ENCODE measurements at regions not wholly inside any gene's neighbourhood (a gene's known extent, or its start where the extent isn't known, plus 50 kb on each side); places are given as distances from the start of the nearest gene placed in this dataset.

DNA sequence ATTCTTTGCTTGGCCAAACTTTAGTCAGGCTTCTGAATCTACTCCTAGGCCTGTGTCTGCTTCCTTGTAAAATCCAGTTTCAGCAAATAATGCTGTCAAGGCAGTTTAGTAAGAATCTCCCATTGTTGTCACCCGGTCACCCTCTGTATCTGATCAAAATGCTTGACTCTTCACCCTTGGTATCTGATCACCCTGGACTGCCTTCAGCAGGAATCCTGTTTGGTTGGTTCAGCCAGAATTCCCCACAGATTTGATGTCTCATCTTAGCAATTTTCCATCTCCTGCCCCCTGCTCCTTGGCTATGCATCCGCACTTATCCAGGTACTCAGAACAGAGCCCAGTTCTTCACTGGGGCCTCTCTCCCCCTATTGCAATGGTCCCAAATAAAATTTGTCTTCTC lies 172.4 kb upstream of the UBL3 start:
- Histone ChIP-seq H2BK5ac (ENCODE audit: low read depth, low read length) (no peak overlapping the region), H3K27ac (ENCODE audit: low read depth, low read length) (no peak overlapping the region), H3K36me3 (ENCODE audit: control insufficient read depth in 2 of 4, insufficient read depth in 4 of 4, low read length in 3 of 4) (no peaks in the 10 kb centered on the region), H3K18ac (ENCODE audit: extremely low read depth, low read length) (no peak overlapping the region), H3K79me2 (ENCODE audit: control insufficient read depth in 1 of 2, insufficient read depth in 2 of 2, low read length in 2 of 2) (no peaks in the 10 kb centered on the region), H4K91ac (replicated peaks; ENCODE audit: insufficient read length, low read length) (no peak overlapping the region), H3K4me3 (ENCODE audit: extremely low read depth in 1 of 4, insufficient read depth in 2 of 4, low read depth in 3 of 4, low read length in 4 of 4) (no peak overlapping the region), H3K4me1 (replicated peaks in 1 of 4; ENCODE audit: control insufficient read depth in 3 of 4, insufficient read depth in 4 of 4, low read length in 3 of 4) (peaks cover 4 to 14% (median 6%) of the 10 kb centered on the region in 4 experiments; a peak in 5 of 7 replicates), H3K4ac (replicated peaks; ENCODE audit: insufficient read length, low read depth, low read length) (no peak overlapping the region), H3K79me1 (ENCODE audit: low read depth, low read length) (no peaks in the 10 kb centered on the region), H3K9me3 (ENCODE audit: insufficient read depth in 2 of 2, low read depth in 1 of 2, low read length in 1 of 2) (no peaks in the 10 kb centered on the region), H3K9ac (replicated peaks in 1 of 4; ENCODE audit: extremely low read depth in 1 of 4, low read depth in 3 of 4, low read length in 3 of 4) (no peak overlapping the region), H3K4me2 (ENCODE audit: insufficient read depth in 1 of 2, low read depth in 2 of 2, low read length in 2 of 2) (no peak overlapping the region), H2BK120ac (replicated peaks; ENCODE audit: low read depth, low read length) (no peak overlapping the region), H3K23ac (ENCODE audit: insufficient read length) (no peak overlapping the region), H2BK15ac (ENCODE audit: low read length) (no peak overlapping the region), H2AFZ (ENCODE audit: low read length) (no peak overlapping the region), H4K8ac (ENCODE audit: extremely low read depth, insufficient read depth, low read length) (no peak overlapping the region), H4K20me1 (replicated peaks in 1 of 2; ENCODE audit: control insufficient read depth in 1 of 2, insufficient read depth in 2 of 2, low read length in 2 of 2) (no peaks in the 10 kb centered on the region), H2BK20ac (ENCODE audit: low read length) (no peak overlapping the region), H4K5ac (ENCODE audit: insufficient read length, low read depth, low read length) (no peak overlapping the region), H3K23me2 (ENCODE audit: low read depth, low read length) (no peaks in the 10 kb centered on the region; the same call in 1 of the 2 replicates), H2BK12ac (ENCODE audit: low read depth, low read length) (no peak overlapping the region), H3K14ac (ENCODE audit: insufficient read length) (no peak overlapping the region), H2AK5ac (ENCODE audit: low read depth, low read length) (no peak overlapping the region), H3K27me3 (replicated peaks in 1 of 4; ENCODE audit: control insufficient read depth in 3 of 4, extremely low read depth in 1 of 4, insufficient read depth in 3 of 4, low read length in 3 of 4) (no peaks in the 10 kb centered on the region), H3K56ac (replicated peaks; ENCODE audit: insufficient read length, low read depth, low read length) (no peak overlapping the region)
- ChIA-PET POLR2A (ENCODE audit: partially characterized antibody) (no interaction called here), CTCF (ENCODE audit: partially characterized antibody) (no interaction called here)
- FAIRE-seq (no peak), DNase-seq (ENCODE audit: low read depth in 1 of 2, low spot score in 2 of 2) (no peak)
- WGBS, 2 experiments (ENCODE audit: extremely low coverage in 1 of 2, insufficient coverage in 1 of 2, insufficient read length in 1 of 2, insufficient replicate concordance in 2 of 2, low coverage in 1 of 2, low lambda C conversion rate in 2 of 2, missing lambda C conversion rate in 1 of 2), result 96% methylated on average over 2 of the region's 2 CpGs; no CpG with 5 or more reads in 1 of the 2 experiments
- TF ChIP-seq EGR1 (IDR thresholded peaks at IDR 0.05; ENCODE audit: borderline replicate concordance, low read depth, low read length) (no peak), POU5F1 (IDR thresholded peaks at IDR 0.05; ENCODE audit: low read depth, low read length) (no peak), HDAC6 (IDR thresholded peaks at IDR 0.05; ENCODE audit: low read depth, low read length) (no peak), NANOG (IDR thresholded peaks at IDR 0.05; ENCODE audit: insufficient read depth, low read depth, low read length, poor library complexity, severe bottlenecking) (no peak)
